ENCODE measurements at regions not wholly inside any gene's neighbourhood (a gene's known extent, or its start where the extent isn't known, plus 50 kb on each side); places are given as distances from the start of the nearest gene placed in this dataset.

- H3K4me2 ChIP-seq (ENCODE audit: low read depth, low read length) = no peak overlapping the region
- H3K9me3 ChIP-seq (ENCODE audit: low read length) = no peaks in the 10 kb centered on the region
- in situ Hi-C loops (cut with HindIII; ENCODE audit: extremely low pct_ligation_motif_present, low pct_unique_long_range_greater_than_20kb) = no loop called here
- H3K4me3 ChIP-seq (replicated peaks in 1 of 3; ENCODE audit: insufficient read depth in 1 of 3, low read depth in 2 of 3, low read length in 3 of 3) = no peak overlapping the region
- POLR2A ChIA-PET = no interaction called here
- H3K79me2 ChIP-seq (ENCODE audit: insufficient read depth, low read length) = no peaks in the 10 kb centered on the region
- H3K27ac ChIP-seq (ENCODE audit: extremely low read length, insufficient read depth, low read length) = no peak overlapping the region
- no peaks in the 10 kb centered on the region for H3K36me3 ChIP-seq (replicated peaks in 1 of 2; ENCODE audit: control insufficient read depth in 1 of 2, insufficient read depth in 2 of 2, low read length in 2 of 2)
- H2AFZ ChIP-seq (ENCODE audit: low read length) = no peak overlapping the region
- no peak overlapping the region for H3K9ac ChIP-seq (ENCODE audit: insufficient read depth, low read depth, low read length)
- no peak for FAIRE-seq
- intact Hi-C loops (cut with micrococcal nuclease; ENCODE audit: unreplicated experiment) = no loop called here
- 1% methylated on average over 2 of the region's 2 CpGs for WGBS (ENCODE audit: low lambda C conversion rate)
- no peaks in the 10 kb centered on the region for H3K4me1 ChIP-seq (ENCODE audit: insufficient read depth, low read length)
- no peak for ATAC-seq
- CTCF ChIA-PET (ENCODE audit: low intra/inter-chr PET ratio, low total read pairs) = no interaction called here
- DNase-seq (ENCODE audit: low spot score) = no peak
- TF ChIP-seq CSRNP1 (CRISPR knock-in tag; IDR thresholded peaks at IDR 0.05) (no peak), ZNF207 (IDR thresholded peaks at IDR 0.05; ENCODE audit: borderline replicate concordance) (no peak), HNRNPLL (IDR thresholded peaks at IDR 0.05; ENCODE audit: low read depth, low read length, poor library complexity, severe bottlenecking) (no peak), SOX13 (IDR thresholded peaks at IDR 0.05) (no peak), SOX13 (CRISPR knock-in tag; conservative IDR thresholded peaks at IDR 0.05 in 1 of 2, IDR thresholded peaks at IDR 0.05 in 1 of 2) (no peak), GTF2F1 (IDR thresholded peaks at IDR 0.05; ENCODE audit: low read length) (no peak), ZNF720 (CRISPR knock-in tag; IDR thresholded peaks at IDR 0.05) (no peak), GZF1 (CRISPR knock-in tag; IDR thresholded peaks at IDR 0.05) (no peak), TOE1 (CRISPR knock-in tag; IDR thresholded peaks at IDR 0.05) (no peak), ZBTB3 (CRISPR knock-in tag; IDR thresholded peaks at IDR 0.05; ENCODE audit: borderline replicate concordance, low read depth) (no peak), NFE2 (CRISPR knock-in tag; IDR thresholded peaks at IDR 0.05) (no peak), POLR2AphosphoS5 (IDR thresholded peaks at IDR 0.05; ENCODE audit: low read depth, low read length) (no peak), ZNF549 (CRISPR knock-in tag; IDR thresholded peaks at IDR 0.05) (no peak)
- TF ChIP-seq, protein P1, sequence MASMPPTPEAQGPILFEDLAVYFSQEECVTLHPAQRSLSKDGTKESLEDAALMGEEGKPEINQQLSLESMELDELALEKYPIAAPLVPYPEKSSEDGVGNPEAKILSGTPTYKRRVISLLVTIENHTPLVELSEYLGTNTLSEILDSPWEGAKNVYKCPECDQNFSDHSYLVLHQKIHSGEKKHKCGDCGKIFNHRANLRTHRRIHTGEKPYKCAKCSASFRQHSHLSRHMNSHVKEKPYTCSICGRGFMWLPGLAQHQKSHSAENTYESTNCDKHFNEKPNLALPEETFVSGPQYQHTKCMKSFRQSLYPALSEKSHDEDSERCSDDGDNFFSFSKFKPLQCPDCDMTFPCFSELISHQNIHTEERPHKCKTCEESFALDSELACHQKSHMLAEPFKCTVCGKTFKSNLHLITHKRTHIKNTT (CRISPR knock-in tag; IDR thresholded peaks at IDR 0.05) = no peak
- TF ChIP-seq, protein P2, sequence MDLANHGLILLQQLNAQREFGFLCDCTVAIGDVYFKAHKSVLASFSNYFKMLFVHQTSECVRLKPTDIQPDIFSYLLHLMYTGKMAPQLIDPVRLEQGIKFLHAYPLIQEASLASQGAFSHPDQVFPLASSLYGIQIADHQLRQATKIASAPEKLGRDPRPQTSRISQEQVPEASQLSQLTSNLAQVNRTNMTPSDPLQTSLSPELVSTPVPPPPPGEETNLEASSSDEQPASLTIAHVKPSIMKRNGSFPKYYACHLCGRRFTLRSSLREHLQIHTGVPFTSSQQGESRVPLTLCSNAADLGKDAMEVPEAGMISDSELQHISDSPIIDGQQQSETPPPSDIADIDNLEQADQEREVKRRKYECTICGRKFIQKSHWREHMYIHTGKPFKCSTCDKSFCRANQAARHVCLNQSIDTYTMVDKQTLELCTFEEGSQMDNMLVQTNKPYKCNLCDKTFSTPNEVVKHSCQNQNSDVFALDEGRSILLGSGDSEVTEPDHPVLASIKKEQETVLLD (CRISPR knock-in tag; IDR thresholded peaks at IDR 0.05; ENCODE audit: low read depth) = no peak
- TF ChIP-seq, protein P3, sequence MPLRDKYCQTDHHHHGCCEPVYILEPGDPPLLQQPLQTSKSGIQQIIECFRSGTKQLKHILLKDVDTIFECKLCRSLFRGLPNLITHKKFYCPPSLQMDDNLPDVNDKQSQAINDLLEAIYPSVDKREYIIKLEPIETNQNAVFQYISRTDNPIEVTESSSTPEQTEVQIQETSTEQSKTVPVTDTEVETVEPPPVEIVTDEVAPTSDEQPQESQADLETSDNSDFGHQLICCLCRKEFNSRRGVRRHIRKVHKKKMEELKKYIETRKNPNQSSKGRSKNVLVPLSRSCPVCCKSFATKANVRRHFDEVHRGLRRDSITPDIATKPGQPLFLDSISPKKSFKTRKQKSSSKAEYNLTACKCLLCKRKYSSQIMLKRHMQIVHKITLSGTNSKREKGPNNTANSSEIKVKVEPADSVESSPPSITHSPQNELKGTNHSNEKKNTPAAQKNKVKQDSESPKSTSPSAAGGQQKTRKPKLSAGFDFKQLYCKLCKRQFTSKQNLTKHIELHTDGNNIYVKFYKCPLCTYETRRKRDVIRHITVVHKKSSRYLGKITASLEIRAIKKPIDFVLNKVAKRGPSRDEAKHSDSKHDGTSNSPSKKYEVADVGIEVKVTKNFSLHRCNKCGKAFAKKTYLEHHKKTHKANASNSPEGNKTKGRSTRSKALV (CRISPR knock-in tag; IDR thresholded peaks at IDR 0.05) = no peak
- TF ChIP-seq, protein P4, sequence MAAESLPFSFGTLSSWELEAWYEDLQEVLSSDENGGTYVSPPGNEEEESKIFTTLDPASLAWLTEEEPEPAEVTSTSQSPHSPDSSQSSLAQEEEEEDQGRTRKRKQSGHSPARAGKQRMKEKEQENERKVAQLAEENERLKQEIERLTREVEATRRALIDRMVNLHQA (CRISPR knock-in tag; IDR thresholded peaks at IDR 0.05) = no peak
- BruUV-seq (replicated peaks) = no TSS peak
- no peaks in the 10 kb centered on the region for H3K27me3 ChIP-seq (ENCODE audit: control insufficient read depth in 1 of 2, insufficient read depth in 2 of 2, low read length in 2 of 2)
- no peaks in the 10 kb centered on the region for H4K20me1 ChIP-seq (ENCODE audit: insufficient read depth, low read length)
Observed at GRCh38 chr4:110361921-110362320, 114.0 kb upstream of the ENPEP start.

All from HepG2 (cell line).